Neuronal stem cell (in vitro differentiated cells): ENCODE measurements at regions not wholly inside any gene's neighbourhood (a gene's known extent, or its start where the extent isn't known, plus 50 kb on each side); places are given as distances from the start of the nearest gene placed in this dataset.

Source experiments
- DNase-seq: peaks from one replicate; pipeline ENCODE4 v3.0.0-alpha.2; 2013; ENCODE audit warnings: low spot score
- H2AFZ ChIP-seq: one replicate; pipeline ENCODE4 v1.6.1; 2013; ENCODE audit warnings: mild to moderate bottlenecking, low read length, inconsistent platforms
- H2AK5ac ChIP-seq: 2 replicates; pipeline ENCODE4 v1.6.1; 2013; ENCODE audit warnings: low read depth, mild to moderate bottlenecking, inconsistent platforms, low read length, moderate library complexity, mixed read lengths
- H2BK120ac ChIP-seq: 2 replicates; pipeline ENCODE4 v1.6.1; 2013; ENCODE audit warnings: low read depth, mild to moderate bottlenecking, inconsistent platforms, low read length, moderate library complexity, mixed read lengths
- H2BK12ac ChIP-seq: one replicate; pipeline ENCODE4 v1.6.1; 2013; ENCODE audit warnings: low read length, inconsistent platforms
- H2BK15ac ChIP-seq: 2 replicates; pipeline ENCODE4 v1.6.1; 2013; ENCODE audit warnings: mild to moderate bottlenecking, low read length, inconsistent platforms, mixed read lengths
- H2BK5ac ChIP-seq: one replicate; pipeline ENCODE4 v1.6.1; 2013; ENCODE audit warnings: inconsistent platforms, mild to moderate bottlenecking, low read length, moderate library complexity
- H3K14ac ChIP-seq: one replicate; pipeline ENCODE4 v1.6.1; 2013; ENCODE audit warnings: low read length, inconsistent platforms
- H3K18ac ChIP-seq: 2 replicates; pipeline ENCODE4 v1.6.1; 2013; ENCODE audit warnings: low read length, inconsistent platforms
- H3K23ac ChIP-seq: 2 replicates; pipeline ENCODE4 v1.6.1; 2013; ENCODE audit warnings: low read depth, mild to moderate bottlenecking, mixed read lengths, low read length, inconsistent platforms; ENCODE audit not compliant: poor library complexity
- H3K27ac ChIP-seq: replicated peaks from 3 replicates; pipeline ENCODE4 v1.5.1; 2013; ENCODE audit warnings: low read length, inconsistent platforms
- H3K27me3 ChIP-seq, 3 experiments: 2 replicates each; pipeline ENCODE4 v1.6.1; 2013; ENCODE audit warnings: low read length in 3 of 3, mild to moderate bottlenecking in 2 of 3, inconsistent platforms in 1 of 3, low read depth in 1 of 3, mixed read lengths in 1 of 3, moderate library complexity in 1 of 3; ENCODE audit not compliant: control insufficient read depth in 3 of 3, insufficient read depth in 3 of 3
- H3K36me3 ChIP-seq, 2 donors: replicated peaks in 1 of 2; 2 replicates each; pipeline ENCODE4 v1.6.1; 2013; ENCODE audit warnings: low read length in 2 of 2; ENCODE audit not compliant: control insufficient read depth in 2 of 2, insufficient read depth in 2 of 2
- H3K4ac ChIP-seq: 2 replicates; pipeline ENCODE4 v1.6.1; 2013; ENCODE audit warnings: inconsistent platforms, mild to moderate bottlenecking, low read length, moderate library complexity
- H3K4me1 ChIP-seq, 2 donors: 1 replicate in 1 of 2; 2 replicates in 1 of 2; pipeline ENCODE4 v1.6.1; 2013; ENCODE audit warnings: low read length in 2 of 2, low read depth in 1 of 2; ENCODE audit not compliant: control insufficient read depth in 2 of 2, insufficient read depth in 1 of 2
- H3K4me2 ChIP-seq: one replicate; pipeline ENCODE4 v1.6.1; 2013; ENCODE audit warnings: mild to moderate bottlenecking, low read length, inconsistent platforms; ENCODE audit not compliant: insufficient read depth, poor library complexity, severe bottlenecking
- H3K4me3 ChIP-seq, 2 donors: 2 replicates each; pipeline ENCODE4 v1.5.1; 2013; ENCODE audit warnings: low read length in 2 of 2, mild to moderate bottlenecking in 2 of 2, inconsistent platforms in 1 of 2, moderate library complexity in 1 of 2
- H3K79me1 ChIP-seq: one replicate; pipeline ENCODE4 v1.6.1; 2013; ENCODE audit warnings: low read depth, mild to moderate bottlenecking, inconsistent platforms, low read length, moderate library complexity
- H3K9ac ChIP-seq: one replicate; pipeline ENCODE4 v1.6.1; 2013; ENCODE audit warnings: mild to moderate bottlenecking, low read depth, low read length, inconsistent platforms; ENCODE audit not compliant: poor library complexity
- H3K9me3 ChIP-seq, 2 donors: replicated peaks in 1 of 2; 2 replicates each; pipeline versions ENCODE3 to v1.6.1; 2013; ENCODE audit warnings: low read length in 2 of 2, mild to moderate bottlenecking in 2 of 2, inconsistent platforms in 1 of 2, low read depth in 1 of 2, mixed read lengths in 1 of 2, moderate library complexity in 1 of 2; ENCODE audit not compliant: control insufficient read depth in 2 of 2, insufficient read depth in 1 of 2
- H4K8ac ChIP-seq: one replicate; pipeline ENCODE4 v1.6.1; 2013; ENCODE audit warnings: low read depth, mild to moderate bottlenecking, inconsistent platforms, low read length, moderate library complexity
- H4K91ac ChIP-seq: one replicate; pipeline ENCODE4 v1.6.1; 2013; ENCODE audit warnings: low read length, low read depth, mild to moderate bottlenecking, inconsistent platforms; ENCODE audit not compliant: poor library complexity
- WGBS, 2 donors: extraction: QIAGEN DNeasy Blood & Tissue Kit; methylation state at CpG; one replicate each; pipeline ENCODE4 v1.1.7; 2013; ENCODE audit warnings: missing lambda C conversion rate in 2 of 2, mixed read lengths in 1 of 2; ENCODE audit not compliant: insufficient read length in 2 of 2, insufficient replicate concordance in 1 of 2; ENCODE audit errors: extremely low coverage in 2 of 2; 5-methylcytosine and 5-hydroxymethylcytosine counted together

DNA sequence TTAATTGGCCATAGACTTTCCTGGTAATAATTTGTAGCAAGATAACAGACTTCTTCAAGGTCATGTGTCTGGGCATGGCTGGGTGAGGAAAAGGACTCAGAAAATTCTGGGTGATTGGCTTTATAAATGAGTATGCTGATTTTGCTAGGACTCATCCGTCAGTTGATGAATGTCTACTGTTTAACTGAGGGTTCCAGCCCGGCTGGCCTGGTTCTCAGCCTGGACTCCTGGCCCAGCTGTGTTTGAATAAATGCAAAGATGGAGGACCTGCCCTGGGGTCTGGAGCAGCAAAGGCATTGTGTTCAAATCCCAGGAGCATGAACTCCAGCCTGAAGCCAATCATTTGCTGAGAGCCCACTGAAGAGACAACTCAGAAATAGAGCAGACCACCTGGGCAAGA is 323.2 kb downstream of the LRFN2 start:
- no peak overlapping the region for H2BK15ac ChIP-seq
- no peak overlapping the region for H2BK12ac ChIP-seq
- no peak overlapping the region for H2BK5ac ChIP-seq
- H3K23ac ChIP-seq: no peak overlapping the region
- WGBS, 2 donors: no CpG with 5 or more reads among the region's 2 CpGs
- no peak overlapping the region for H3K4ac ChIP-seq
- H3K27me3 ChIP-seq: no peaks in the 10 kb centered on the region
- H3K79me1 ChIP-seq: no peaks in the 10 kb centered on the region
- H3K4me3 ChIP-seq: no peak overlapping the region
- no peak overlapping the region for H3K9ac ChIP-seq
- H3K4me2 ChIP-seq: no peak overlapping the region
- peaks cover 0 to 3% of the 10 kb centered on the region in 2 donors for H3K4me1 ChIP-seq
- no peaks in the 10 kb centered on the region for H3K9me3 ChIP-seq
- no peak overlapping the region for H3K27ac ChIP-seq
- H3K36me3 ChIP-seq: no peaks in the 10 kb centered on the region
- no peak overlapping the region for H3K14ac ChIP-seq
- H2BK120ac ChIP-seq: no peak overlapping the region
- H2AK5ac ChIP-seq: no peak overlapping the region
- no peak overlapping the region for H4K91ac ChIP-seq
- no peak overlapping the region for H4K8ac ChIP-seq
- no peak overlapping the region for H2AFZ ChIP-seq
- DNase-seq: no peak
- no peak overlapping the region for H3K18ac ChIP-seq

DNA sequence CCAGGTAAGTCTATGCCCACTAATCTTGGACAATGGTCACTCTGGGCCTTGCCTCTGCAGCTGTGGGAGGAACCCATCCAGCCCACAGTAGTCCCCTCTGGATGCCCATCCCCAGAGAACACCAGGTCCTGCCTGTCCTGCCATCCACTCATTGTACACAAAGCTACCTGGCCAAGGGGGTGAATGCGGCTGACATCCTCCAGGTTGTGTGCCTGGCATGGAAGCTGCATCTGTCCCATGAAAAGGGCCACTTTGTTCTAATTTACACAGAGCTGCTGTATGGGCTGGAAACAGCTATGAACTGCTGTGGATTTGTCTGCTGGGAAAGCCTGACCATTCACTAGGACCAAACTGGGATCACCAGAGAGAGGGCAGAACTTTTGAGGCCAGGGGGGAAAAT is 324.8 kb downstream of the LRFN2 start:
- Histone ChIP-seq H4K91ac (no peak overlapping the region), H3K79me1 (no peaks in the 10 kb centered on the region), H2BK15ac (no peak overlapping the region), H3K27me3 (no peaks in the 10 kb centered on the region), H3K23ac (no peak overlapping the region), H3K4me3 (no peak overlapping the region), H3K18ac (no peak overlapping the region), H3K9me3 (no peaks in the 10 kb centered on the region), H3K9ac (no peak overlapping the region), H2AFZ (no peak overlapping the region), H3K36me3 (no peaks in the 10 kb centered on the region), H2BK120ac (no peak overlapping the region), H2BK12ac (no peak overlapping the region), H3K4ac (no peak overlapping the region), H4K8ac (no peak overlapping the region), H2BK5ac (no peak overlapping the region), H3K14ac (no peak overlapping the region), H3K4me1 (peaks cover 0 to 3% of the 10 kb centered on the region in 2 donors), H3K27ac (no peak overlapping the region), H3K4me2 (no peak overlapping the region), H2AK5ac (no peak overlapping the region)
- WGBS, 2 donors: no CpG with 5 or more reads among the region's 1 CpG
- DNase-seq: no peak

DNA sequence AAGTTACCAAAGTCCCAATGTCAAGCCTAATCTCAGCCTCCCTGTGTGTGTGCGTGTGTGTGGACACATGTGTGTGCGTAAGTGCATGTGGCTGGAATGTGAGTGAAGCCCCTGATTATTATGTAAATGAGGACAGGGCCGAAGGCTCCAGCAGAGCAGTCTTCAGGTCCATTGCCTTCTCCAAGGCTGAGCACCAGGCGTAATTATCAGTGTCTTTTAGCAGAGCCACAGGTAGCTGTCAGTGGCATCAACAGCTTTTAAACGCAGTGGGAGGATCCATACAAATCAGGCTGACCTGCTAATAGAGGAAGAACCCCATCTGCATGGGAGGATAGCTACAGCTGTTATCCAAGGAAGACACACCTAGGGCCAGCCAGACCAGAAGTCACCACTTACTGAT is 324.3 kb upstream of the MOCS1 start:
- Histone ChIP-seq H2AFZ (no peak overlapping the region), H2BK120ac (no peak overlapping the region), H2BK15ac (no peak overlapping the region), H3K23ac (no peak overlapping the region), H2BK5ac (no peak overlapping the region), H3K9me3 (no peaks in the 10 kb centered on the region), H3K36me3 (no peaks in the 10 kb centered on the region), H3K14ac (no peak overlapping the region), H3K4me1 (peaks cover 0 to 3% of the 10 kb centered on the region in 2 donors), H3K27me3 (no peaks in the 10 kb centered on the region), H3K4me3 (no peak overlapping the region), H3K79me1 (no peaks in the 10 kb centered on the region), H3K27ac (no peak overlapping the region), H3K9ac (no peak overlapping the region), H3K4ac (no peak overlapping the region), H2AK5ac (no peak overlapping the region), H2BK12ac (no peak overlapping the region), H4K8ac (no peak overlapping the region), H4K91ac (no peak overlapping the region), H3K18ac (no peak overlapping the region), H3K4me2 (no peak overlapping the region)
- WGBS, 2 donors: no CpG with 5 or more reads among the region's 5 CpGs
- no peak for DNase-seq

- WGBS, 2 donors: no CpG with 5 or more reads among the region's 1 CpG
- no peak overlapping the region for H3K4me3 ChIP-seq
- H3K4me1 ChIP-seq: peaks cover 0 to 3% of the 10 kb centered on the region in 2 donors
- H2BK15ac ChIP-seq: no peak overlapping the region
- H3K9me3 ChIP-seq: no peaks in the 10 kb centered on the region
- no peak overlapping the region for H3K23ac ChIP-seq
- H3K27ac ChIP-seq: no peak overlapping the region
- no peak overlapping the region for H2AK5ac ChIP-seq
- no peak overlapping the region for H3K4ac ChIP-seq
- H3K36me3 ChIP-seq: no peaks in the 10 kb centered on the region
- no peak overlapping the region for H3K9ac ChIP-seq
- DNase-seq: no peak
- no peak overlapping the region for H2BK120ac ChIP-seq
- H3K18ac ChIP-seq: no peak overlapping the region
- H2BK5ac ChIP-seq: no peak overlapping the region
- H3K79me1 ChIP-seq: no peaks in the 10 kb centered on the region
- no peaks in the 10 kb centered on the region for H3K27me3 ChIP-seq
- H4K8ac ChIP-seq: no peak overlapping the region
- no peak overlapping the region for H3K4me2 ChIP-seq
- no peak overlapping the region for H4K91ac ChIP-seq
- H2AFZ ChIP-seq: no peak overlapping the region
- no peak overlapping the region for H2BK12ac ChIP-seq
- H3K14ac ChIP-seq: no peak overlapping the region
Observed at GRCh38 chr6:40256831-40257230, 322.6 kb upstream of the MOCS1 start.
